ENCODE measurements at regions not wholly inside any gene's neighbourhood (a gene's known extent, or its start where the extent isn't known, plus 50 kb on each side); places are given as distances from the start of the nearest gene placed in this dataset.

- peak overlapping the region; percentile 75 for H3K27ac Mint-ChIP-seq
- H3K9me3 Mint-ChIP-seq, result no peaks in the 10 kb centered on the region
- no peaks in the 10 kb centered on the region for H3K27me3 Mint-ChIP-seq
- DNase-seq, result no peak
- no peak overlapping the region for H3K4me3 Mint-ChIP-seq
- peaks cover 12% of the 10 kb centered on the region for H3K4me1 Mint-ChIP-seq (ENCODE audit: low read depth)
- no peaks in the 10 kb centered on the region for H3K36me3 Mint-ChIP-seq (ENCODE audit: low read depth)
Observed at GRCh38 chr9:102049586-102050246, 311.3 kb upstream of the GRIN3A start.

- H3K27ac Mint-ChIP-seq, result no peak overlapping the region
- H3K27me3 Mint-ChIP-seq, result no peaks in the 10 kb centered on the region
- H3K9me3 Mint-ChIP-seq, result no peaks in the 10 kb centered on the region
- H3K4me1 Mint-ChIP-seq (ENCODE audit: low read depth), result peaks cover 12% of the 10 kb centered on the region
- no peak overlapping the region for H3K4me3 Mint-ChIP-seq
- no peak for DNase-seq
- H3K36me3 Mint-ChIP-seq (ENCODE audit: low read depth), result no peaks in the 10 kb centered on the region
Observed at GRCh38 chr9:102047549-102047948, 309.1 kb upstream of the GRIN3A start.

GRCh38 chr9:102044133-102044532 is 305.7 kb upstream of the GRIN3A start:
- Mint-ChIP-seq H3K4me1 (ENCODE audit: low read depth) (no peaks in the 10 kb centered on the region), H3K9me3 (no peaks in the 10 kb centered on the region), H3K27ac (no peak overlapping the region), H3K27me3 (no peaks in the 10 kb centered on the region), H3K36me3 (ENCODE audit: low read depth) (no peaks in the 10 kb centered on the region), H3K4me3 (no peak overlapping the region)
- no peak for DNase-seq

- DNase-seq, result no peak
- H3K36me3 Mint-ChIP-seq (ENCODE audit: low read depth), result no peaks in the 10 kb centered on the region
- no peak overlapping the region for H3K27ac Mint-ChIP-seq
- H3K27me3 Mint-ChIP-seq, result no peaks in the 10 kb centered on the region
- no peak overlapping the region for H3K4me3 Mint-ChIP-seq
- no peaks in the 10 kb centered on the region for H3K4me1 Mint-ChIP-seq (ENCODE audit: low read depth)
- peaks cover 2% of the 10 kb centered on the region for H3K9me3 Mint-ChIP-seq
Observed at GRCh38 chr9:102038006-102038405, 299.6 kb upstream of the GRIN3A start.

- H3K36me3 Mint-ChIP-seq (ENCODE audit: low read depth), result no peaks in the 10 kb centered on the region
- no peaks in the 10 kb centered on the region for H3K27me3 Mint-ChIP-seq
- no peak for DNase-seq
- H3K4me3 Mint-ChIP-seq, result no peak overlapping the region
- H3K27ac Mint-ChIP-seq, result no peak overlapping the region
- no peaks in the 10 kb centered on the region for H3K4me1 Mint-ChIP-seq (ENCODE audit: low read depth)
- H3K9me3 Mint-ChIP-seq, result peaks cover 2% of the 10 kb centered on the region
Observed at GRCh38 chr9:102035929-102036328, 297.5 kb upstream of the GRIN3A start.

GRCh38 chr9:102032614-102033013 is 294.2 kb upstream of the GRIN3A start:
- Mint-ChIP-seq H3K27me3 (no peaks in the 10 kb centered on the region), H3K9me3 (peaks cover 2% of the 10 kb centered on the region), H3K27ac (no peak overlapping the region), H3K4me3 (no peak overlapping the region), H3K36me3 (ENCODE audit: low read depth) (no peaks in the 10 kb centered on the region), H3K4me1 (ENCODE audit: low read depth) (no peaks in the 10 kb centered on the region)
- no peak for DNase-seq

GRCh38 chr9:102000956-102001355 is 262.5 kb upstream of the GRIN3A start:
- DNase-seq, result no peak
- no peak overlapping the region for H3K4me3 Mint-ChIP-seq
- peaks cover 2% of the 10 kb centered on the region for H3K9me3 Mint-ChIP-seq
- no peak overlapping the region for H3K27ac Mint-ChIP-seq
- no peaks in the 10 kb centered on the region for H3K4me1 Mint-ChIP-seq (ENCODE audit: low read depth)
- no peaks in the 10 kb centered on the region for H3K36me3 Mint-ChIP-seq (ENCODE audit: low read depth)
- H3K27me3 Mint-ChIP-seq, result no peaks in the 10 kb centered on the region

- no peak overlapping the region for H3K27ac Mint-ChIP-seq
- DNase-seq, result no peak
- no peaks in the 10 kb centered on the region for H3K36me3 Mint-ChIP-seq (ENCODE audit: low read depth)
- H3K4me1 Mint-ChIP-seq (ENCODE audit: low read depth), result no peaks in the 10 kb centered on the region
- H3K4me3 Mint-ChIP-seq, result no peak overlapping the region
- H3K9me3 Mint-ChIP-seq, result peaks cover 2% of the 10 kb centered on the region
- no peaks in the 10 kb centered on the region for H3K27me3 Mint-ChIP-seq
Observed at GRCh38 chr9:101999441-101999840, 261.0 kb upstream of the GRIN3A start.

GRCh38 chr9:101995231-101995630 is 256.8 kb upstream of the GRIN3A start:
- no peaks in the 10 kb centered on the region for H3K9me3 Mint-ChIP-seq
- no peaks in the 10 kb centered on the region for H3K36me3 Mint-ChIP-seq (ENCODE audit: low read depth)
- no peak overlapping the region for H3K4me3 Mint-ChIP-seq
- H3K27ac Mint-ChIP-seq, result no peak overlapping the region
- DNase-seq, result no peak
- no peaks in the 10 kb centered on the region for H3K27me3 Mint-ChIP-seq
- H3K4me1 Mint-ChIP-seq (ENCODE audit: low read depth), result no peaks in the 10 kb centered on the region

- Mint-ChIP-seq H3K36me3 (ENCODE audit: low read depth) (no peaks in the 10 kb centered on the region), H3K27ac (no peak overlapping the region), H3K9me3 (no peaks in the 10 kb centered on the region), H3K4me1 (ENCODE audit: low read depth) (no peaks in the 10 kb centered on the region), H3K27me3 (no peaks in the 10 kb centered on the region), H3K4me3 (no peak overlapping the region)
- no peak for DNase-seq
Observed at GRCh38 chr9:101993771-101994170, 255.3 kb upstream of the GRIN3A start.

- Mint-ChIP-seq H3K27ac (no peak overlapping the region), H3K9me3 (no peaks in the 10 kb centered on the region), H3K36me3 (ENCODE audit: low read depth) (no peaks in the 10 kb centered on the region), H3K4me3 (no peak overlapping the region), H3K4me1 (ENCODE audit: low read depth) (no peaks in the 10 kb centered on the region), H3K27me3 (no peaks in the 10 kb centered on the region)
- no peak for DNase-seq
Observed at GRCh38 chr9:101991926-101992325, 253.5 kb upstream of the GRIN3A start.

- H3K36me3 Mint-ChIP-seq (ENCODE audit: low read depth), result no peaks in the 10 kb centered on the region
- H3K9me3 Mint-ChIP-seq, result no peaks in the 10 kb centered on the region
- no peak for DNase-seq
- no peak overlapping the region for H3K4me3 Mint-ChIP-seq
- no peaks in the 10 kb centered on the region for H3K4me1 Mint-ChIP-seq (ENCODE audit: low read depth)
- H3K27me3 Mint-ChIP-seq, result no peaks in the 10 kb centered on the region
- H3K27ac Mint-ChIP-seq, result no peak overlapping the region
Observed at GRCh38 chr9:101977614-101978210, 239.3 kb upstream of the GRIN3A start.

GRCh38 chr9:101970609-101971008 is 232.2 kb upstream of the GRIN3A start:
- DNase-seq, result no peak
- no peaks in the 10 kb centered on the region for H3K9me3 Mint-ChIP-seq
- H3K4me1 Mint-ChIP-seq (ENCODE audit: low read depth), result no peaks in the 10 kb centered on the region
- no peak overlapping the region for H3K4me3 Mint-ChIP-seq
- no peaks in the 10 kb centered on the region for H3K36me3 Mint-ChIP-seq (ENCODE audit: low read depth)
- no peak overlapping the region for H3K27ac Mint-ChIP-seq
- peaks cover under 1% of the 10 kb centered on the region for H3K27me3 Mint-ChIP-seq

- Mint-ChIP-seq H3K9me3 (no peaks in the 10 kb centered on the region), H3K4me1 (ENCODE audit: low read depth) (no peaks in the 10 kb centered on the region), H3K27me3 (peaks cover 6% of the 10 kb centered on the region), H3K27ac (no peak overlapping the region), H3K4me3 (no peak overlapping the region), H3K36me3 (ENCODE audit: low read depth) (no peaks in the 10 kb centered on the region)
- DNase-seq, result no peak
Observed at GRCh38 chr9:101968392-101968791, 229.9 kb upstream of the GRIN3A start.

- Mint-ChIP-seq H3K36me3 (ENCODE audit: low read depth) (no peaks in the 10 kb centered on the region), H3K27me3 (peaks cover 6% of the 10 kb centered on the region), H3K27ac (no peak overlapping the region), H3K4me1 (ENCODE audit: low read depth) (no peaks in the 10 kb centered on the region), H3K4me3 (no peak overlapping the region), H3K9me3 (no peaks in the 10 kb centered on the region)
- DNase-seq, result no peak
Observed at GRCh38 chr9:101966691-101967090, 228.2 kb upstream of the GRIN3A start.

GRCh38 chr9:101957705-101958104 is 219.3 kb upstream of the GRIN3A start:
- Mint-ChIP-seq H3K4me1 (ENCODE audit: low read depth) (no peaks in the 10 kb centered on the region), H3K36me3 (ENCODE audit: low read depth) (no peaks in the 10 kb centered on the region), H3K4me3 (no peak overlapping the region), H3K27ac (no peak overlapping the region), H3K27me3 (no peaks in the 10 kb centered on the region), H3K9me3 (peaks cover 3% of the 10 kb centered on the region)
- DNase-seq, result no peak

Measured in activated T-cell treated with anti-CD3 and anti-CD28 coated beads, Interleukin-2, amount 50 U/mL, for 24 hours (primary cell).